Astrocyte of the cerebellum (primary cell): ENCODE measurements at regions not wholly inside any gene's neighbourhood (a gene's known extent, or its start where the extent isn't known, plus 50 kb on each side); places are given as distances from the start of the nearest gene placed in this dataset.

Source experiments
- DNase-seq: peaks from one replicate; pipeline ENCODE4 v3.0.0-alpha.2; 2011; ENCODE audit warnings: low read depth
- H3K4me3 ChIP-seq: 2 replicates; pipeline ENCODE4 v1.5.1; 2011; ENCODE audit warnings: mild to moderate bottlenecking, low read depth, low read length, moderate library complexity
- CTCF ChIP-seq: IDR thresholded peaks from 2 replicates; pipeline ENCODE4 v1.5.1; 2012; ENCODE audit warnings: low read length, low read depth, moderate library complexity, mild to moderate bottlenecking; ENCODE audit errors: missing control alignments
- in situ Hi-C: cut with HindIII; loops from 2 replicates; pipeline ENCODE4 v1.10.0; 2017; ENCODE audit warnings: low sequenced_read_pairs

GRCh38 chr5:148927307-148927946 is 101.0 kb downstream of the ADRB2 start:
- DNase-seq = no peak
- no peak for TF ChIP-seq CTCF
- no peak overlapping the region for H3K4me3 ChIP-seq
- in situ Hi-C loops = no loop called here

DNA sequence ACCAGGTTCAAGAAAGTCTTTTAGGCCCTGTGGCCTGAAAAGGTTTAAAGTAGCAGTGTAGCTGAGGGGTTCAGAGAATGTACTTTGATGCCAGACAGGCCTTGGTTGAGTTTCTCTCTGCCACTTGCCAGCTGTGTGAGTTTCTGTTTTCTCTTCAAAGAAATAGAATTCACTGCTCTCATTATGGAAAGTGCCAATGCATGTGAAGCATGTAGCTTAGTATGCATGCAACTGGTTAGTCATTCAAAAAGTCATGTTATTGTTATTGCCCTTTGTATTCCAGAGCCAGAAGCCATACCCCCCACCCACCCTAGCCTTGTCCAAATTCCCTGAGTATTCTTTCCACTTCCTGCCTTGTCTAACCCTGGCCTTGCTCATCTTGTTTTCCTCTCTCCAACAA is 101.7 kb downstream of the ADRB2 start:
- no peak for TF ChIP-seq CTCF
- in situ Hi-C loops = no loop called here
- no peak for DNase-seq
- H3K4me3 ChIP-seq = no peak overlapping the region

GRCh38 chr5:148931453-148932057 is 105.1 kb downstream of the ADRB2 start:
- in situ Hi-C loops = loop anchor here (10.0 kb wide), 1 partner anchor 63 kb away; no protein-coding TSS in a partner anchor
- no peak for TF ChIP-seq CTCF
- no peak for DNase-seq
- no peak overlapping the region for H3K4me3 ChIP-seq

DNA sequence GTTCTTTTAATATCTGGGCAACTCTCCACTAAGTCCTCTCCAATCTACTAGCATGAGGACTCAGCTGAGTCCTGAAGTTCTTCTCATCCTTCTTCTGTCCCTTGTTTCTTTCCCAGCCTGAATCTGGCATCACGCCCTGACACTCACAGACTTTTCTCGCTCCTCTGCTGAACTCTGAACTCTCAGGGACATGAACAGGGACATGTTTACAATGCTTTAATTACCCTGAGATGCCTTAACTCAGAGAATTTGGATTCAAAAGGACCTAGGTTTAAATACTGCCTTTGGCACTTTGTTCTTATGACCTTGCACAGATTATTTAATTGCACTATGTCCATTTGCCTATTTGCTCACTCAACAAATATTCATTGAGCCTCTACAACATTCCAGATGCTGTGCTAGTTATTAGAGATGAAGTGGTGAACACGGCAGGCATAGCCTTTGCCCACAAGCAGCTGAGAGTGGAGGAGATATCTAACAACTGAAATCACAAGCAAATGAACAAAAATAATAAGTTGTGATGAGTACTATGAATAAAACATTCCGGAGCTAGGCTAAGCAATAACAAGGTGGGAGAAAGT is 106.0 kb downstream of the ADRB2 start:
- in situ Hi-C loops = loop anchor here (10.0 kb wide), 1 partner anchor 62 kb away; no protein-coding TSS in a partner anchor
- TF ChIP-seq CTCF = no peak
- no peak for DNase-seq
- H3K4me3 ChIP-seq = no peak overlapping the region

DNA sequence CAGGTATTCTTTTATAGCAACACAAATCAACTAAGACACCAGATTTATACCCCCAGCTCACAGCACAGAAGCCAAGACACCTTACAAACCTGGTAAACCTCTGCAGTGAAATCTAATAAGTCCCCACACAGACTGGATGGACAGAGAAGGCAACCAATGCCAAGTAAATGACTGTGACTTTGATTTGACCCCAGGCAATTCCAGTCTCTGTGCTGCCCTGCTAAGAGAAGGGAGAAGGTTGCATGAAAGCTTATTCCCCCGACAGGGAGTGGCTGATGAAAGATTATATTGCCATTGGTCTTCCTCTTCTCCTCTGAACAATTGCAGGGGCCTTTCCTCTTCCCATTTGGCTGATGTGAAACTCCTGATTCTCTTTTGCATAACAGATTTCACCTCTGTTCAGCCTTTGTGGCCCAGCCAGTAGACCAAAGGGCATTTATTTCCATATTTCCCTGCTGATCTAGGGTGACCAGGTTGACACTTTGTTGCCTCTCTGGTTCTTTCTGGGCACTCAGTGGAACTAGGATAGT is 107.6 kb downstream of the ADRB2 start:
- TF ChIP-seq CTCF = no peak
- DNase-seq = no peak
- in situ Hi-C loops = loop anchor here (10.0 kb wide), 1 partner anchor 61 kb away; no protein-coding TSS in a partner anchor
- no peak overlapping the region for H3K4me3 ChIP-seq

DNA sequence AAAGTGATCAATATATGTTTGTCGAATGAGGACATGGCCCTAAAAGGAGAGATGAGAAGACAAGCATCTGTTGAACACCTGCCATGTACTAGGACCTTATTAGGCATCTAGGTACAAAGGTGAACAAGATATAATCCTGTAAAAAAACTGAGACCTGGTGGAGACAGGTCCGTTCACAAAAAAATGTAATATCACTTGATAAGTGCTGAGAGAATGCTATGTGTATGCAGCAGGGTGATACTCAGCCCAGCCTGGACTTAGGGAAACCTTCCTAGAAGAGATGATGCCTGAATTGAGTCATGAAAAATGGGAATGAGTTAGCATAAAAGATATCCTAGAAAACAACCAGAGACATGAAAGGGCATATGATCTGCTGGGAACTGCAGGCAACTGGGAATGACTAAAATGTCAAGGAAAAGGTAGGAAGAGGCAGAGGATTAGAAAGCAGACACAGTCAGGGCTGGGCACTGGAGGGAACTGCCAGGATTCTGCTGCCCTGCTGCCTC is 108.5 kb downstream of the ADRB2 start:
- no peak for TF ChIP-seq CTCF
- in situ Hi-C loops = loop anchor here (10.0 kb wide), 1 partner anchor 60 kb away; no protein-coding TSS in a partner anchor
- no peak overlapping the region for H3K4me3 ChIP-seq
- DNase-seq = no peak
